M059J (cell line): ENCODE measurements at regions not wholly inside any gene's neighbourhood (a gene's known extent, or its start where the extent isn't known, plus 50 kb on each side); places are given as distances from the start of the nearest gene placed in this dataset.

Source experiments
- DNase-seq: peaks from one replicate; pipeline ENCODE4 v3.0.0-alpha.2; 2012; ENCODE audit warnings: low read depth

DNA sequence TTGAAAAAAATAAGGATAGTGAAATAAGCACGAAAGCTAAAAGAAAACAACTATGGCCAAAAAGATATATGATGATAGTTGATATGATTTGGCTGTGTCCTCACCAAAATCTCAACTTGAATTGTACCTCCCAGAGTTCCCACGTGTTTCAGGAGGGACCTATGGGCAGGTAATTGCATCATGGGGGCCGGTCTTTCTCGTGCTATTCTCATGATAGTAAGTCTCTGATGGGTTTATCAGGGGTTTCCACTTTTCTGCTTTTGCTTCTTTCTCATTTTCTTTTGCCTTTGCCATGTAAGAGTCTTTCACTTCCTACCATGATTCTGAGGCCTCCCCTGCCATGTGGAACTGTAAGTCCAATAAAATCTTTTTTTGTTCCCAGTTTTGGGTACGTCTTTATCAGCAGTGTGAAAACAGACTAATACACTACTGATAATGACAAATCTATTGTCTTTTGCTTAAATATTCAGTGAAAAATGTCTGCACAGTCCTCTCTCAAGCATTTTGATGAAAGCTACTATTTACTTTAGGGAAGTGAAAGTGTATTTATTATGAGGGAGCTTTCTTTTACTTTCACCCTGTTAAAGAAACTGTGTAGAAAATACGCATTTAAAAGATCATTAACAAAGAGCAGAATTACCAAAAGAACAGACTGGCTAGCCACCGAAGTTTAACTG is 389.1 kb downstream of the HTR1B start:
- DNase-seq, result no peak

DNA sequence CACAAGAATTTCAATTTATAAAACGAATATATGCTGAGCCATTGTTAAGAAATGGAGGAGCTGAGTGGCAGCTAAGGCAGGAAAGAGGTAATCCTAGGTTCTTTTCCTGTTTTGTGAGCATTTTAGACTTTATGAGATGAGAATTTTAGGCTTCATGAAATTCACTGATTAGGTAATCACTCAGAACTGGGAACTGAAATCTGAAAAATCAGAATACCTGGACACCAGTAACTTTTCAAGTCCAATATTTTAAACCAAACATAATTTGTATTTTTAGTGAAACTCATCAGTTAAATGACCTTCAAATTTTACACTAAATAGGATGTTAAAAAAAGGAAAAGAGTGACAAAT is 389.9 kb downstream of the HTR1B start:
- DNase-seq, result no peak

DNA sequence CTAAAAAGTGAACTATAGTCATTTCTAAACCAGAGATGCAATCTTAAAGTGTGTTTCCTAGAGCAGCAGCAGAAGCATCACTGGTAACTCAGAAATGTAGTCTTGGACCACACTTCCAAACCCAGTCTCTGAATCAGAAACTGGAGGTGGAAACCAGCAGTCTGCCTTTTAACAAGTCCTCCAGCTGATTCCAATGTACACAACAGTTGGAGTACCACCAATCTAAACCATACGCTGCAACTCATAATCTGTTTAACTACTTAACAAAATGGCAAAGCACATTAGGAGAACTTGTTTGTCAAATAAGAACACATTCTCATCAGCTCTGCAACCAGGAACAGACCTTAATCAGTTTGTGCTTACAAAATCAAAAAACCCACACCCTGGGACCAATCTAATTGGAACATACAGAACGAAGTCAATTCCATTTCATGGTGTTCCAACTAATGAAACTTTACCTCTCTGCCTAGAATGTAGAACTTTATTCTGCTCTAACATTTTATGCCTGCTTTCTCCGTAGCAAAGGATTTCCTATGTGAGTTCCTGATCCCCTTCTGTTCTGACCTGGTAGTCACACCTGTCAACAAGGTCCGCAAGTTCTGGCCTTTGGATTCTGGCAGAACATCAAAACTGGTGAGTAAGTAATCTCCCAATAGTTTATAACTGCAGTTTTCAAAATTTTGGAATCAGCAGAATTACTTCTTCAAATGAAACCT is 390.4 kb downstream of the HTR1B start:
- no peak for DNase-seq

DNA sequence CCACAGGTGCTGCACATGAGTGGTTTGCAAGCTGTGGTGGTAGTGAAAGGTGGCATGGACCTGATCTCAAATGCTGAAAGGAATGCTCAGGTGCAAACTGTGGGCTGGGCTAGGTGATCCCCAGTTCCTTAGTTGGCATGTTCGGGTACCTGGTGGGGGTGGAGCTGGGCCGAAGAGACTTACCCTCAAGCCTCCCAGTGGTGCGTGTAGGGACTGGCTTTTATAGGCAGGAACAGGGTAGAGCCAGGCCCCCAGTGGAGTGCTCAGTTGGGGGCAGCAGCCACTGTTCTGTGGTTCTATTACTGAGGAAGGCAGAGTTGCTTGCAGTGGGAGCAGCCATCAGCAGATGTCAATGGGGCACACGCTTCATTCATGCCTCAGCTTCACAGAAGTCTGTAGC is 399.8 kb downstream of the HTR1B start:
- DNase-seq, result no peak

DNA sequence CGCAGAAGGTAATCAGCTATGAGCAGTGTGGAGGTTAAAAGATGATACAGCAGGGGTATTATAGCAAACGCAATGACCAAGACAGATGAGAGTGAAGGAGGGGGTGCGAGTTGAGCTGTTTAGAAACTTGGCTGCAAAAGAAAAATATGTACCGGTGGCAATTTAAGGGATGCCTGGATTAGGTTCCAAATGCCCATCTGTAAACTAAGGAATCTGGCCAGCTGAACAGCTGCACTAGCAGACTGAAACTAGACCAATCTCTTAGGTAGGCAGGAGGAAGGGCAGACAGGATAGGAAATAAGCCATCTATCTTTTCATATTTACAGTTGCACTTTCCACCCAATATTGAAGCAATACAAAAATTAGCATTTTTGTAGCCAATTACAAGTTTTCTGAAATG is 407.6 kb downstream of the HTR1B start:
- no peak for DNase-seq

DNA sequence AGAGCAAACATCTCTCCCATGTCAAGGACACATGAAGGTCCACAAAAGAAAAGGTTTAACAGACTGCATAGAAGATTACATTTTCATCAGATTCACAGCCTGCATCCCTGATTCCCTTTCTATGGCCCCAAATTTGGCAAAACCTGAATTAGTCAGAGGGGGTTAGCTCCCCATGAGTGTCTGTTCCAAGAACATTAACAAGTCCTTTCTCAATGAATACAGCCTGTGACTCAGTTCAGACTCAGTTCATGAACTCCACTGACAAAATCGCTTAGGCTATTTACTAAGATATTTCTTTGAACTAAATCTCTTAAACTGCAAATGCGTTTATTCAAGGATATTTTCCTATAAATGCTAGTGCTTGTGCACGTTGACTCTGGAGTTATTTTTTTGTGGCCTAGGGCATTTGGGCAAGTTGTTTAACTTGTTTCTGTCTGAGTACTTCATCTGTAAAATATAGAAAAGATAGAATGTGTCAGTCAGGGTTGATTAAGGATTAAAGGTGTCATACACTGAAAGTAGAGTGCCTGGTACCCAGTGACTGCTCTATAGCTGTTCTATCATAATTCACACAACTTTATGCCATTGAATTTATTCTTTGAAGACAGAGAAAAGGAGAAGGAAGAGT is 422.6 kb downstream of the HTR1B start:
- DNase-seq, result peak; percentile 18

DNA sequence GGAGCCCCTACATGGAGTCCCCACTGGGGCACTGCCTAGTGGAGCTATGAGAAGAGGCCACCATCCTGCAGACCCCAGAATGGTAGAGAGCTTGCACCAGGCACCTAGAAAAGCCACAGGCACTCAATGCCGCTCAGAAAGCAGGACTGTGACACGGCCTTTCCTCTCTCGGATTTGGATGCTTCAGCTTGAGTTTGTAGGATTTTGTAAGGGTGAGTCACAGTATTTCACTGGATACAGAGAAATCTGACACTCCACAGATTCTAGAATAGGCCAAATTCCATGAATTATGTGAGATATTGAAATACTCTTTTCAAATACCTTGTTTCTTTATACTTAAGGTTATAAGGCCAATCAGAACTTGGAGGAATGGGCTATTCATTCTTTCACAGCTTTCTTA is 424.5 kb downstream of the HTR1B start:
- peak; percentile 64 for DNase-seq

DNA sequence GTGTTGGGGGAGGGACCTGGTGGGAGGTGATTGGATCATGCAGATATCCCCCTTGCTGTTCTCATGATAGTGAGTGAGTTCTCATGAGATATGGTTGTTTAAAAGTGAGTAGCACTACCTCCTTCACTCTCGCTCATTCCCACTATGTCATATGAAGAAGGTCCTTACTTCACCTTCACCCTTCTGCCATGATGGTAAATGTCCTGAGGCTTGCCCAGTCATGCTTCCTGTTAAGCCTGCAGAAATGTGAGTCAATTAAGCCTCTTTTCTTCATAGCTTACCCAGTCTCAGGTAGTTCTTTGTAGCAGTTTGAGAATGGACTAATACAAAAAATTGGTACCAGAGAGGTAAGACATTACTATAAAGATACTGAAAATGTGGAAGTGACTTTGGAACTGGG is 425.9 kb downstream of the HTR1B start:
- DNase-seq, result no peak

DNA sequence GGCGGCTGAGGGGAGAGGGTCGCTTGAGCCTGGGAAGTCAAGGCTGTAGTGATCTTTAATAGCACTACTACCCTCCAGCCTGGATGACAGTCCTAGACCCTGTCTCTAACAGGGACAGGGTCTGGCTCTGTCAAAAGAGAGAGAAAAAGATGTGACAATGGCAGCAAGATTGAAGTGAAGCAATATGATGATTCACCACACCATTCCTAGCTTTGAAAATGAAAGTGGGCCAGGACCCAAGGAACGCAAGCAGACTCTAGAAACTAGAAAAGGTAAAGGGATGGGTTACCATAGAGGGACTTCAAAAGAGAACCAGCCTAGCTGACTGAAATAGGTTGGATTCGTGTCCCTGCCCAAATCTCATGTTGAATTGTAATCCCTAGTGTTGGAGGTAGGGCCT is 426.9 kb downstream of the HTR1B start:
- DNase-seq, result no peak

DNA sequence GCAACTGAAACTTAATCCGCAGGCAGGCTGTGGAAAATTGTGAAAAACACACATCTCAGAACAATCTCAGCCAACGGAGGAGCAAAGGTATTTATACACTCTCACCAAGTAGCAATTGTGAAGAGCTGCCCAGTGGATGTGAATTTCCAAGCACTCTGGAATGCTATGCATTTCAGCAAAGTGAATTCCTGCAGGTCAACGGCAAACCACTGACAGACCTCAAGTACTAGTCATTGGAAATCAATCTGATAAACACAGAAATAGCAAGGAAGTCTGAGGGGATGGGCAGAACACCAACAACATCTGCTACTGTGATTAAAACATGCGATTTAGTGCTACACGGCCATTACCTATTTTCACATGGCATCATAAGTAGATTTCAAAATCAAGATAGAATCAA is 429.1 kb downstream of the HTR1B start:
- DNase-seq, result peak; percentile 90

DNA sequence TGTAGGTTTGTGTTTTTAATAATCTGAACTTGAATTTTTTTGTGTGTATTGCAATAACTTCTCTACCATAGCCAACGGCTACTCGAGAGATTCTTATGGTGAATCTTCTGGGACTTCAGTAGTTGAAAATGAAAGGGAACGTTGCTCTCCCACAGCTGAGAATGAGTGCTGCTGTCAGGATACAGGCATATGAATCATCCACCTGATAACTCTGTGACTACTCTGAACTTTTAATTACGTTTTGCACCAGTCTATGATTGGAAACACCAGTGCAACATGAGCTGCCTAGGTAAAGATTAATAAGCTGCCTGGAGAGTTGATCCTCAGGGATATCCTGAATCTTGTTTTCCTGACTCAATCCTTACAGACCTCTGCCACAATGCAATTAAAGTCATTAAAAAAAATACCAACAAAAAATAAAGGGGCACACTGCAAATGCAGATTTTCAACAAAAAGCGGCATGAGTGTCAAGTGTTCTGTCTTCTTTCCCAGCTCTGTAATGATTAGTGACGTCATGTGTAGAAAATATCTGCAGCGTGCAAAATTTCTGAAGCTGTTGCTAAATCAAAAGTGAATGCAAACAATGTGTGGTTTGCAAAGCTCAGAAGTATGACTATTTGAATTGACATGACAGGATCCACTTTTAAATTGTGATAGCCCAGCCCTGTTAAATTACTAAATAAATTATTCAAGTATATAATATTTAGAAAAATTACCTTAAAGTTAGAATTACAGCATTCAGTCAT is 432.2 kb downstream of the HTR1B start:
- peak; percentile 44 for DNase-seq

DNA sequence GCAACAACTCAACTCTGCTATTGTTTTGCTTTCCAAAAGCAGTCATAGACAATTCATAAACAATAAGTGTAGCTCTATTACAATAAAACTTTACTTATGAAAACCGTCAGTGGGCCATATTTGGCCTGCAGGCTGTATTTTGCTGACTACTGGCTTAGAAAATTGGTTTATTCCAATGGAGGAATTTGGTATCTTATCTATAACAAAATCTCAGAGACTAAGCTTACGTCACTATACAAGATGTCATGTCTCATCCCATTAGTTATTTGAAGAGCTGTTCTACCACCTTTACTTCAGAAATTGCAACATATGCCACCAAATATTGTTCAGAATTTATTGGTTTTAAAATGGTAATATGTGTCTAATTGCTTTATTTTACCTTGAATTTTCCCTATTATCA is 436.9 kb downstream of the HTR1B start:
- no peak for DNase-seq

DNA sequence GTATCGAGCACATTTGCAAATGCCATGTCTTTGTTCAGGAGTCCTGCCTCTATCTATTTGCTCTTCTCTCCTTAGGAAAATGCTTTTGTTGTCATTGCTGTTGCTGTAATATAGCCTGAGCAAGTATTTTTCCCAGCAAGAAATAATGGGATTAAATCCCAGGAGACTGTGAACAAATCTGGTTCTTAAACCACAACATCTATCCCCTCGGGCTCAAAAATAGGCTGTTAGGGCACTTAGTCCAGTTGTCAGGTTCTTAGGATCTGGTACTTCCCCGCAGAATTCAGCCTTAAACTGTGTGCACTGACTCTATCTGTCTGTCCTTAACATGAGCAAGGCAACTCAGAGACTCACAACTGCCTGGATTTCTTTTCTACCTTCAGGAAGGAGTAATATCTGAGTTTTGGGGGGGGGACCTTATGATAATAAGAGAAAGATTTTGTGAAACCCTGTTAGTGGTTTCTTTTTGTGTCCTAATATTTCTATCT is 437.5 kb downstream of the HTR1B start:
- DNase-seq, result peak; percentile 33

DNA sequence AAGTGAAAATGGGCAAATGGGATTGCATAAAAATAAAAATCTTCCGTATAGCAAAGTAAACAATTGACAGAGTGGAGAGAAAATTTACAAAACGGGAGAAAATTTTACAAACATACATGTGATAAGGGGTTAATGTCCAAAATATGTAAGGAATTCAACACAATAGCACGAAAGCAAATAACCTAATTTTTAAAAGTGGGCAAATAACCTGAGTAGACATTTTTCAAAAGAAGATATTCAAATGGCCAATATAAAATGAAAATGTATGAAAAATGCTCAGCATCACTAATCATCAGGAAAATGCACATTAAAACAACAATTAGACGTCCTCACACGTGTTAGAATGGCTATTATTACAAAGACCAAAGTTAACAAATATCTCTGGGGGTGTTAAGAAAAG is 441.5 kb downstream of the HTR1B start:
- DNase-seq, result no peak

DNA sequence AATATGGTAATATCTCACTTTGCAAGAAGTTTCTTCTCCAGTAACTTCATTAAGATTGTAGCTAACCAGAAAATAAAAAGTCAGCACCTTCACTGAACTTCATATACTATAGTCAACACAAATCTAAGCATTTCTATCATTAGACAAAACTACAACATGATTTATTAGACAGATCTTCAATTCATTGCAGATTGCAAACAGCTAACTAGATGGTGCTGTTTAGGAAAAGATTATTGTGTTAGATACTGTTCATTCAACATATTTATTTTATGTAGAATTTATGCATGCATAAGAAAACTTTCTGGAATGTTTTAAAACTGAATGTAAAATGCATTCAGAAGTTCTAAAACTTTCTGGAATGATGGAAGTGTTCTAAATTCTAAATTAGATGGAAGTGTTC is 442.1 kb downstream of the HTR1B start:
- no peak for DNase-seq

DNA sequence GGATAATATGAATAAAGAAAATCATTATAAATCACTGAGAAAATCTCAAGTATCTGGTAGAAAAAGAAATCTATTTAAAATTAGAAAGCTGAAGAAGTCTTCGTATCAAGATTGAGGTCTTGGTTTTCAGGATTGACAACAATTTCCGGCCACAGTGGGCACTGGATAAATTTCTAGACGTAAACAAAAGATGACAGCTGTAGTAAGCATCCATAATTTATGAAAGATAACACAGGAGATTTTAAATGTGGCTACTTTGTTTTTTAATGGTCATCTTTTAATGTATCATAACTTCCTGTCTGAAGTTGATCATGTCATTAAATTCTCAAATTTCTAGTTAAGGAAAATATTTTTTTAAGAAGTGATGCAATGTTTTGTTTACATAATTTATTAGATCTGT is 444.2 kb downstream of the HTR1B start:
- peak; percentile 36 for DNase-seq

DNA sequence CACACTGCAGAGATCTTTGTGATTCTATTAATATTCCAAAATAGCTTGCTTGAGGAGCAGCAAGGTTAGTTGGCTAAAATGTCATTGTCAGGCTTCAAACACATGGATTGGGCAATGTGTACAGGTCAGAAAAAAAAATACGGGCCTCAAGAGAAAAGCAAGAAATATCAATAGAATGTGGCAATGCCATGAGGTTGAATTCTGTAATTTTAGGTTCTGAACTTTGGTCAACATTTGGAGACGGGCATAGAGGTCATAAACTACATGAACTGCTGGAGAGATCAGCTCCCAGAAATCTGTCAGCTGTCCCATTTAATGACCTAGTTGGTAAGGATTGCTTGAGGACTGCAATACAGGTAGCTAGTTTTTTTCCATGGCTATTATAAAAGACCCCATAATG is 445.8 kb downstream of the HTR1B start:
- DNase-seq, result no peak

DNA sequence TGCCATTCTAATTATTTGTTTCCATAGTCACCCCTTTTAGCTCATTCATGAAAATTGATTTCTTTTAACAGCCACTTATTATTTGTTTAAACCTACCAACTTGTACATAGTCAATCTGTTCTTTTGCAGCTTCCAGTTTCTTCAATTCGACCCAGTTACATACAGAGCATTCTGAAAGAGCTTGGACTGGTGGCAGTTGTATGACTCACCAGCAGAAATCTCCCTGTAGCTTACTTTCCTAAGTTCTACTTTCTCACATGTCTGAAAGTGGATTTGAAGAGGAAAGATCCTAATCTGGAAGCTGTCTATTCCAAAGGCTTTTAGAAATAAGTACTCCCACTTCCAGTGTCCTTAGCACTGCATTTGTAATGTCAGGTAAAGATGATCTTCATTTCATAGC is 447.9 kb downstream of the HTR1B start:
- peak; percentile 53 for DNase-seq

DNA sequence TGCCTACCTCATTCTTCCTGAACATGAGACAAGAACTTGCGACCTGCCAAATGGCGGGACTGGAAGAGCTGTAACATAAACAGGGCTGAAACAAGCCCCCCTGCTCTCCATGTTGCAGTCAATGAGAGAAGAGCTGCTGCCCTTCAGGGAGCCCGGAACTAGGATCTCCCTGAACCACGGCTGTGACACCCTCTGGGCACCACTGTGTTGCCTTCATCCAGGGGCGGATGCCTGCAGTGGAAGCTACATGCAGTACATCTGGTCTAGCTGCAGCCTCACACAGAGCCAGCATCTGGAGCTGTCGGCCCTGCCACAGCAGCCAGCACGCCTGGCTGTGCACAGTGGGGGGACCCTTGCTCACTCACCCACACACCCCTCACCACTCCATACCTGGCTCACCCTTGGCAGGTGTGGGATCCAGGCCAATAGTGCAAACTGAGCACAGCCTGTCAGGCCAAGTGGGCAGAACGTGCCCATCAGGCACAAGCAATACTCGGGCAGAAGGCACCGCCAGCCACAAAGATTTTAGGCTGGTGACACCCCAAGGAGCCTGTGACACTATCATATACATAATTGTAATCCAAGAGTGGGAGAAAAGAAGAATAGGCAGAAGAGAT is 451.3 kb downstream of the HTR1B start:
- no peak for DNase-seq

DNA sequence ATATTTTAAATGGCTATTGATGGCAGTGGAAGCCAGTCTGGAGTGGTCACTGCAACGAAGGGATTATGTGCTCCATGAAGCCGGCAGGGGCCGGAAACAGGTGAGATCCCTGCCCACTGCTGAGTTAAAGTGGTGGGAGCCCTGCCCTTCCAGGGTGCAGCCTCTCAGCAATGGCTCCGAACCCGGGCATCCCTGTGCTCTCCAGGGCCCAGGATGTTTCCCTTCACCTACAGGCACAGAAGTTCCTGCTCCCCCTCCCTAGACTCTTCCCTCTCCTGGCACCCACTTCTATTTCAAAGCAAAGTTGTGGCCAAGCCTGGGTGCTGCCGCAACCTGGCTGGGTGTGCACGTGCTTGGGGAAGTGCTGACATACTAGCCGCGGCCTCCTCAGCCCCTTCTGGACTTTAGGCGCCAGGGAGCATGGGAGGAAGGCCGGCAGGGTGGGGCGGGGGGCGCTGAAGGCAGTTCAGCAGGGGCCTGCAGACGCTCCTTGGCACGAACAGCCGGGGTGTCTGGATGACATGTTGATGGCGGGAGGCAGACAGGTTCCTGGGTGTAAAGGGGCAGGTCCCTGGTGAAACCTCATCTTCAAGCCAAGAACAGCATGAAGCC is 452.3 kb downstream of the HTR1B start:
- DNase-seq, result no peak

DNA sequence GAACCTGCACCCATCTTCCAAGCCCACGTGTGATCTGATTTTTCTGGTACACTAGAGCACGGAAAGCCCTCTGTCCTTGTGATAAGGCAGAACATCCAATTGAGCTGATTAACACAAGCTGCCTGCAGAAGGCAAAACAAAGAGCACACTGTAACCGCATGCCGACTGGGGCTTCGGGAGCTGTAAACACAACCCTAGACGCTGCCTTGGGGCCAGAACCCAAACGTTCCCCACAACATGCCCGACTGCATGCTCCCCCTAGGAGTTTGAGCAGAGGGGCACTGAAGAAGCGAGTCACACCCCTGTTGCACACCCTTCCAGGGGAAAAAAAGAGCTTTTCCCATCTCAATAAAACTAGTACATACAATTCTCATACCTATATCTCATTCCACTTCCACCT is 470.7 kb downstream of the HTR1B start:
- DNase-seq, result no peak

DNA sequence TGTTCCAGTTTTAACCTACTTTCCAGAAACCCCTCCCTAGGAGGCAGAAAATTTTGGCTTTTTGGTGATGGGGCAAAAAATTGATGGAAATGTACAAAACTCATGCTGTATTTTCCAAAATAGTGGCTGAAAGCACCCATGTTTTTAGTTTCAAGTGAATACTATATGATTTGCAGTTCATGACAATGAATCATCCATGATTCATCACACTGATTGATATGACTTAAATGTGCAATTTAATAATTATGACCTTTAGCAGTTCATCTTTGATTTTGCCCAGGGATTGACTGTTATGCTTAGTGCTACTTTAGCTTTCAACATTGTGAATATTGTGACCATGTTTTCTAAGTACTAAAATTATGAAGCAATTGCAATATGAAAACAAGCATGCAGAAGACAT is 478.7 kb downstream of the HTR1B start:
- DNase-seq, result peak; percentile 4
